Natural killer cell (primary cell): ENCODE measurements at regions not wholly inside any gene's neighbourhood (a gene's known extent, or its start where the extent isn't known, plus 50 kb on each side); places are given as distances from the start of the nearest gene placed in this dataset.

Source experiments
- ATAC-seq, 3 donors: fragments of 150-1000 bp in 2 of 3; fragments of 200-7000 bp in 1 of 3; cut with Tn5 transposase; 1 replicate in 1 of 3; 2 replicates in 2 of 3; pipeline ENCODE4 v1.10.0; 2021; ENCODE audit warnings: mild to moderate bottlenecking in 2 of 3, moderate library complexity in 2 of 3
- DNase-seq, 2 donors: peaks; one replicate each; pipeline versions ENCODE4 v3.0.0 to v3.0.0-alpha.2; 2013 to 2021; ENCODE audit warnings: mixed read lengths in 1 of 2
- H3K27ac ChIP-seq: one replicate; pipeline ENCODE4 v1.5.1; 2013; ENCODE audit warnings: mild to moderate bottlenecking, low read length
- H3K27me3 ChIP-seq: one replicate; pipeline ENCODE4 v1.6.1; 2013; ENCODE audit warnings: low read length; ENCODE audit not compliant: control insufficient read depth, insufficient read depth
- H3K36me3 ChIP-seq: one replicate; pipeline ENCODE4 v1.6.1; 2013; ENCODE audit warnings: low read length; ENCODE audit not compliant: control insufficient read depth, insufficient read depth
- H3K4me1 ChIP-seq: one replicate; pipeline ENCODE4 v1.6.1; 2013; ENCODE audit warnings: low read length; ENCODE audit not compliant: control insufficient read depth, insufficient read depth
- H3K4me3 ChIP-seq: one replicate; pipeline ENCODE4 v1.5.1; 2013; ENCODE audit warnings: low read length
- H3K9me3 ChIP-seq: one replicate; pipeline ENCODE4 v1.6.1; 2013; ENCODE audit warnings: low read length; ENCODE audit not compliant: control insufficient read depth, insufficient read depth
- H3K27ac Mint-ChIP-seq, 2 donors: one replicate each; pipeline ENCODE4 v1.8.0; 2022; ENCODE audit warnings: mild to moderate bottlenecking in 2 of 2, mixed read lengths in 2 of 2, moderate library complexity in 1 of 2
- H3K27me3 Mint-ChIP-seq, 2 donors: one replicate each; pipeline ENCODE4 v1.8.0; 2022; ENCODE audit warnings: low read depth in 2 of 2, mixed read lengths in 2 of 2
- H3K36me3 Mint-ChIP-seq: one replicate; pipeline ENCODE4 v1.8.0; 2022; ENCODE audit warnings: mixed read lengths
- H3K4me1 Mint-ChIP-seq, 2 donors: one replicate each; pipeline ENCODE4 v1.8.0; 2022; ENCODE audit warnings: mixed read lengths in 2 of 2
- H3K4me3 Mint-ChIP-seq: one replicate; pipeline ENCODE4 v1.8.0; 2022; ENCODE audit warnings: mild to moderate bottlenecking, moderate library complexity, mixed read lengths
- H3K9me3 Mint-ChIP-seq, 2 donors: one replicate each; pipeline ENCODE4 v1.8.0; 2022; ENCODE audit warnings: mixed read lengths in 2 of 2
- WGBS: methylation state at CpG from one replicate; pipeline ENCODE4 v1.1.7; 2013; ENCODE audit warnings: missing lambda C conversion rate; ENCODE audit not compliant: insufficient coverage; 5-methylcytosine and 5-hydroxymethylcytosine counted together
- intact Hi-C: fragments of 100-400 bp; cut with micrococcal nuclease; formaldehyde crosslinking; loops from one replicate; pipeline ENCODE4 v1.14.2; 2022
- TF ChIP-seq, protein P1 (sequence below): fragments of 200-600 bp; IDR thresholded peaks from one replicate; pipeline ENCODE4 v1.8.0; 2022; ENCODE audit warnings: antibody characterized with exemption

DNA sequence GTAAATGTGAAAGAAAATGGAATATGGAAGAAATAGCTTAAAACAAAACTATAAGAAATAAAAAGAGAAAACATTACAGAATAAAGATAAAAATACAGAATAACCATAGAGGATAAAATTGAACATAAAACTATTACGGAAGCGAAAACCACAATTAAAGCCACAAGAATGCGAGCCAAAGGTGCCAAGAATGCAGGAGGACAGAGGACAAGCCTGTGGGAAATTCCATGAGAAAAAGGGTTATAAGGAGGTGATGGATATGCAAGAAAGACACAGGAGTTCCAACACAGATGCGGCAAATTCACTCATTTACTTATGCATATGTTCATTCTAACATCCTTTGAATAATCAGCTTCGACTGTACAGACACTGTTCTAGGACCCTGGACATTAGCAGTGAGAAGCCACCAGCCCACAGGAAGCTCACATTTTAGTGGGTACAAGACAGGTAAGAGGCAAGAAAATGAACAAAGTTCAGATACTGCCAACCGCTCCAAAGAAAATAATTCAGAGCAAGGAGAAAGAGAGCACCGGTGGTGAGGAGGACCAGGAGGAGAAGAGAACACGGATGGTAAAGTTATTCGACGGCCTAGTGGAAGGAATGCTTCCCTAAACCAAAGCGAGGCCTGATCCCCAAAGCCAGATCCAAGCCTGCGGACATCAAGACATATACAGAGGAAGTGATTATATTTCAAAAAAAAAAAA, 213.7 kb upstream of the MGMT start:
- Mint-ChIP-seq H3K4me1 (no peaks in the 10 kb centered on the region), H3K9me3 (no peaks in the 10 kb centered on the region), H3K27me3 (peaks cover 16 to 38% of the 10 kb centered on the region in 2 donors), H3K4me3 (no peak overlapping the region), H3K36me3 (no peaks in the 10 kb centered on the region), H3K27ac (no peak overlapping the region)
- intact Hi-C loops, result no loop called here
- Histone ChIP-seq H3K4me1 (no peaks in the 10 kb centered on the region), H3K4me3 (no peak overlapping the region), H3K27me3 (no peaks in the 10 kb centered on the region), H3K9me3 (no peaks in the 10 kb centered on the region), H3K36me3 (no peaks in the 10 kb centered on the region), H3K27ac (no peak overlapping the region)
- ATAC-seq (no peak), DNase-seq (no peak)
- TF ChIP-seq, protein P1, sequence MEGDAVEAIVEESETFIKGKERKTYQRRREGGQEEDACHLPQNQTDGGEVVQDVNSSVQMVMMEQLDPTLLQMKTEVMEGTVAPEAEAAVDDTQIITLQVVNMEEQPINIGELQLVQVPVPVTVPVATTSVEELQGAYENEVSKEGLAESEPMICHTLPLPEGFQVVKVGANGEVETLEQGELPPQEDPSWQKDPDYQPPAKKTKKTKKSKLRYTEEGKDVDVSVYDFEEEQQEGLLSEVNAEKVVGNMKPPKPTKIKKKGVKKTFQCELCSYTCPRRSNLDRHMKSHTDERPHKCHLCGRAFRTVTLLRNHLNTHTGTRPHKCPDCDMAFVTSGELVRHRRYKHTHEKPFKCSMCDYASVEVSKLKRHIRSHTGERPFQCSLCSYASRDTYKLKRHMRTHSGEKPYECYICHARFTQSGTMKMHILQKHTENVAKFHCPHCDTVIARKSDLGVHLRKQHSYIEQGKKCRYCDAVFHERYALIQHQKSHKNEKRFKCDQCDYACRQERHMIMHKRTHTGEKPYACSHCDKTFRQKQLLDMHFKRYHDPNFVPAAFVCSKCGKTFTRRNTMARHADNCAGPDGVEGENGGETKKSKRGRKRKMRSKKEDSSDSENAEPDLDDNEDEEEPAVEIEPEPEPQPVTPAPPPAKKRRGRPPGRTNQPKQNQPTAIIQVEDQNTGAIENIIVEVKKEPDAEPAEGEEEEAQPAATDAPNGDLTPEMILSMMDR, result no peak
- WGBS, result 76% methylated on average over 11 of the region's 12 CpGs

DNA sequence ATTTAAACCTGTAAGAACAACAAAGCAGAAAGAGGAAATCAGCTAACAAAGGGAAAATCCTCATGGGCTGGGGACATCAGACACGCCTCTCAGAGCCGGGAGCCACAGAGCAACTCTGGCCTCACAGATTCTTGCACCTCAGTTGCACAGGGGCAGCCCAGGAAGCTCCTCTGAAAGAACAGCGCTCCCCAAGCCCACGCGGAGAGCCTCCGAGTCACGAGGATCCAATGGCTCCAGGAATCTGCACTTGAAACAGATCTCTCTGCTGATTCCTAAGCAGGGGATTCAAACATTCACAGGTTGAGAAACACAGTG, 213.2 kb upstream of the MGMT start:
- WGBS, result 53% methylated on average over 7 of the region's 7 CpGs
- intact Hi-C loops, result no loop called here
- no peaks in the 10 kb centered on the region for H3K4me1 Mint-ChIP-seq
- H3K4me1 ChIP-seq, result no peaks in the 10 kb centered on the region
- H3K4me3 ChIP-seq, result no peak overlapping the region
- DNase-seq (no peak), ATAC-seq (no peak)
- TF ChIP-seq, protein P1, result no peak
- H3K36me3 Mint-ChIP-seq, result no peaks in the 10 kb centered on the region
- peaks cover 16 to 38% of the 10 kb centered on the region in 2 donors for H3K27me3 Mint-ChIP-seq
- no peak overlapping the region for H3K4me3 Mint-ChIP-seq
- H3K27ac ChIP-seq, result no peak overlapping the region
- no peaks in the 10 kb centered on the region for H3K27me3 ChIP-seq
- H3K9me3 ChIP-seq, result no peaks in the 10 kb centered on the region
- H3K36me3 ChIP-seq, result no peaks in the 10 kb centered on the region
- H3K9me3 Mint-ChIP-seq, result no peaks in the 10 kb centered on the region
- H3K27ac Mint-ChIP-seq, result no peak overlapping the region

GRCh38 chr10:129258283-129258923, 208.6 kb upstream of the MGMT start:
- Mint-ChIP-seq H3K27me3 (peaks cover 3 to 20% of the 10 kb centered on the region in 2 donors), H3K4me1 (no peaks in the 10 kb centered on the region), H3K27ac (no peak overlapping the region), H3K4me3 (no peak overlapping the region), H3K9me3 (no peaks in the 10 kb centered on the region), H3K36me3 (no peaks in the 10 kb centered on the region)
- TF ChIP-seq, protein P1, result no peak
- no peaks in the 10 kb centered on the region for H3K36me3 ChIP-seq
- H3K4me1 ChIP-seq, result no peaks in the 10 kb centered on the region
- H3K27ac ChIP-seq, result no peak overlapping the region
- intact Hi-C loops, result no loop called here
- no peak for DNase-seq
- ATAC-seq, result no peak
- H3K4me3 ChIP-seq, result no peak overlapping the region
- H3K27me3 ChIP-seq, result no peaks in the 10 kb centered on the region
- 65% methylated on average over 8 of the region's 9 CpGs for WGBS
- H3K9me3 ChIP-seq, result no peaks in the 10 kb centered on the region
